IMR-90 (cell line): ENCODE measurements at regions not wholly inside any gene's neighbourhood (a gene's known extent, or its start where the extent isn't known, plus 50 kb on each side); places are given as distances from the start of the nearest gene placed in this dataset.

Experiments
- ATAC-seq: fragments of 200-7000 bp; cut with Tn5 transposase; 2 replicates; pipeline ENCODE4 v1.9.1; 2020; ENCODE audit warnings: low read depth, mild to moderate bottlenecking, moderate library complexity
- BruUV-seq: library from RNA; stranded (reverse); fragments of 400-500 nt; replicated peaks from 2 replicates; lab custom pipeline; 2021; lab: Mats Ljungman, UMichigan
- CTCF ChIA-PET: fragments of 300-600 bp; formaldehyde crosslinking; extraction: SDS; loops from one replicate; lab custom pipeline; 2021; ENCODE audit warnings: antibody characterized with exemption; lab: Yijun Ruan, JAX
- POLR2A ChIA-PET: fragments of 300-600 bp; sonication (Branson Sonifier 250); formaldehyde crosslinking; loops from one replicate; lab custom pipeline; 2022; ENCODE audit warnings: antibody characterized with exemption; ENCODE audit not compliant: unreplicated experiment; lab: Charles Lee
- DNase-seq: peaks from one replicate; pipeline ENCODE4 v3.0.0; 2013
- H2AFZ ChIP-seq: replicated peaks from 2 replicates; pipeline ENCODE3; 2013; ENCODE audit warnings: low read length, mild to moderate bottlenecking; ENCODE audit not compliant: poor library complexity
- H2AK5ac ChIP-seq: 2 replicates; pipeline ENCODE4 v1.6.1; 2013; ENCODE audit warnings: low read depth, low read length, inconsistent platforms
- H2AK9ac ChIP-seq: replicated peaks from 2 replicates; pipeline ENCODE3; 2013; ENCODE audit warnings: mild to moderate bottlenecking, low read depth, low read length, moderate library complexity; ENCODE audit not compliant: poor library complexity
- H2BK120ac ChIP-seq: 2 replicates; pipeline ENCODE4 v1.6.1; 2013; ENCODE audit warnings: low read depth, low read length, inconsistent platforms
- H2BK15ac ChIP-seq: 3 replicates; pipeline ENCODE4 v1.6.1; 2013; ENCODE audit warnings: low read depth, low read length, inconsistent platforms
- H2BK20ac ChIP-seq: 2 replicates; pipeline ENCODE4 v1.6.1; 2013; ENCODE audit warnings: low read depth, mild to moderate bottlenecking, inconsistent platforms, low read length, moderate library complexity
- H2BK5ac ChIP-seq: 2 replicates; pipeline ENCODE4 v1.6.1; 2013; ENCODE audit warnings: mild to moderate bottlenecking, low read depth, low read length, inconsistent platforms; ENCODE audit not compliant: poor library complexity, severe bottlenecking
- H3K14ac ChIP-seq: replicated peaks from 2 replicates; pipeline ENCODE4 v1.6.1; 2013; ENCODE audit warnings: low read depth, low read length, inconsistent platforms
- H3K18ac ChIP-seq: 2 replicates; pipeline ENCODE4 v1.6.1; 2013; ENCODE audit warnings: low read depth, low read length, control low read depth
- H3K23ac ChIP-seq: 2 replicates; pipeline ENCODE4 v1.6.1; 2013; ENCODE audit warnings: low read depth, low read length, inconsistent platforms
- H3K27ac ChIP-seq: 2 replicates; pipeline ENCODE4 v1.5.1; 2013; ENCODE audit warnings: mild to moderate bottlenecking, control low read depth, low read length; ENCODE audit not compliant: insufficient read depth
- H3K27me3 ChIP-seq: 2 replicates; pipeline ENCODE4 v1.6.1; 2013; ENCODE audit warnings: low read length; ENCODE audit not compliant: control insufficient read depth, insufficient read depth
- H3K36me3 ChIP-seq: 2 replicates; pipeline ENCODE4 v1.6.1; 2013; ENCODE audit warnings: low read length, mixed read lengths; ENCODE audit not compliant: control insufficient read depth, insufficient read depth
- H3K4ac ChIP-seq: 2 replicates; pipeline ENCODE4 v1.6.1; 2013; ENCODE audit warnings: low read depth, low read length, inconsistent platforms
- H3K4me1 ChIP-seq: 2 replicates; pipeline ENCODE4 v1.6.1; 2013; ENCODE audit warnings: low read length, mixed read lengths; ENCODE audit not compliant: control insufficient read depth, insufficient read depth
- H3K4me2 ChIP-seq: 2 replicates; pipeline ENCODE4 v1.6.1; 2013; ENCODE audit warnings: low read depth, mild to moderate bottlenecking, control low read depth, low read length, moderate library complexity
- H3K4me3 ChIP-seq: 2 replicates; pipeline ENCODE4 v1.5.1; 2013; ENCODE audit warnings: low read depth, mild to moderate bottlenecking, control low read depth, low read length, moderate library complexity; ENCODE audit not compliant: insufficient read depth
- H3K56ac ChIP-seq: 2 replicates; pipeline ENCODE4 v1.6.1; 2013; ENCODE audit warnings: low read length, inconsistent platforms; ENCODE audit not compliant: insufficient read depth; ENCODE audit errors: extremely low read depth
- H3K79me1 ChIP-seq, 2 experiments: 2 replicates each; pipeline ENCODE4 v1.6.1; 2013; ENCODE audit warnings: low read length in 2 of 2, inconsistent platforms in 1 of 2, low read depth in 1 of 2
- H3K9ac ChIP-seq: 2 replicates; pipeline ENCODE4 v1.6.1; 2013; ENCODE audit warnings: low read depth, low read length, control low read depth
- H3K9me1 ChIP-seq: 2 replicates; pipeline ENCODE4 v1.6.1; 2013; ENCODE audit warnings: low read length, inconsistent platforms; ENCODE audit not compliant: insufficient read depth
- H3K9me3 ChIP-seq: 2 replicates; pipeline ENCODE4 v1.6.1; 2013; ENCODE audit warnings: low read length; ENCODE audit not compliant: control insufficient read depth, insufficient read depth
- H4K20me1 ChIP-seq: 2 replicates; pipeline ENCODE4 v1.6.1; 2013; ENCODE audit warnings: low read length, inconsistent platforms; ENCODE audit not compliant: insufficient read depth
- H4K5ac ChIP-seq: 2 replicates; pipeline ENCODE4 v1.6.1; 2013; ENCODE audit warnings: mild to moderate bottlenecking, low read depth, low read length, control low read depth
- H4K8ac ChIP-seq, 2 experiments: 2 replicates each; pipeline ENCODE4 v1.6.1; 2013; ENCODE audit warnings: low read depth in 2 of 2, low read length in 2 of 2, control low read depth in 1 of 2, inconsistent platforms in 1 of 2
- H4K91ac ChIP-seq: 2 replicates; pipeline ENCODE4 v1.6.1; 2013; ENCODE audit warnings: low read depth, low read length, inconsistent platforms; ENCODE audit not compliant: insufficient read depth
- MAFK ChIP-seq: IDR thresholded peaks from 2 replicates; pipeline ENCODE4 v1.6.1; 2012; ENCODE audit warnings: low read depth, low read length, improper control_type of control experiment
- RAD21 ChIP-seq: IDR thresholded peaks from 2 replicates; pipeline ENCODE4 v1.6.1; 2012; ENCODE audit warnings: low read length, improper control_type of control experiment
- RCOR1 ChIP-seq: IDR thresholded peaks from 2 replicates; pipeline ENCODE4 v1.6.1; 2012; ENCODE audit warnings: mild to moderate bottlenecking, low read length, improper control_type of control experiment; ENCODE audit not compliant: insufficient replicate concordance
- RFX5 ChIP-seq: IDR thresholded peaks from 2 replicates; pipeline ENCODE4 v1.8.0; 2012; ENCODE audit warnings: low read depth, mild to moderate bottlenecking, low read length, moderate library complexity
- WGBS, 2 experiments: methylation state at CpG; one replicate each; pipeline versions ENCODE4 v1.1.5 to v1.1.7; 2013; ENCODE audit warnings: missing lambda C conversion rate in 2 of 2; ENCODE audit not compliant: insufficient read length in 1 of 2; ENCODE audit errors: extremely low coverage in 2 of 2; 5-methylcytosine and 5-hydroxymethylcytosine counted together
- dilution Hi-C: fragments of 300-500 bp; cut with HindIII; formaldehyde crosslinking; loops from one replicate; pipeline ENCODE4 v1.14.3; 2018; ENCODE audit warnings: low sequenced_read_pairs; ENCODE audit not compliant: unreplicated experiment
- in situ Hi-C: fragments of 300-500 bp; cut with MboI; formaldehyde crosslinking; loops from 3 replicates; pipeline ENCODE4 v1.14.3; 2019; ENCODE audit warnings: low sequenced_read_pairs, inconsistent platforms, mixed read lengths
- intact Hi-C: fragments of 100-400 bp; cut with micrococcal nuclease; formaldehyde crosslinking; loops from 2 replicates; pipeline ENCODE4 v1.10.0; 2022
- TF ChIP-seq, protein P1 (sequence below): fragments of 150-350 bp; IDR thresholded peaks from 2 replicates; pipeline ENCODE4 v1.6.1; 2016; ENCODE audit warnings: low read depth, mild to moderate bottlenecking, low read length, moderate library complexity, borderline replicate concordance

DNA sequence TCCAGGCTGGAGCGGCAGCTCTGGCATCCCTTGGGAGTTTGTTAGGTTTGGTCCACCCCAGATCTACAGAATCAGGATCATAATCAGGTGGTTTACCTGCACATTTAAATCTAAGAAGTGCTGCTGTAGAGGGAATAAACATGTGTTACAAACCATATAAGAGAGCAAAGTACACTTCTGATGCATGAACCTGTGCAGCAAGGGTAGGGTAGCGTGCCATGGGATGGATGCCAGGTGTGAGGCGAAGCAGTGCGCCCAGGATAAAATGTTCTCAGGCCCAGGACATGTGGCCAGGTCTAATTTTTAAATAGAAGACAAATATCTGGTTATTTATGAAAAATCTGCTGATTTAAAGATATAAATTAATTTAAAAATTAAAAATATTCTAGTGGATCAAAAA is 308.8 kb upstream of the USP24 start:
- Histone ChIP-seq H3K4me1 (peaks cover 12% of the 10 kb centered on the region), H3K4me2 (no peak overlapping the region), H3K9me1 (peaks cover 8% of the 10 kb centered on the region), H3K14ac (no peak overlapping the region), H3K4me3 (no peak overlapping the region), H3K79me1 (no peaks in the 10 kb centered on the region), H3K4ac (no peak overlapping the region), H4K5ac (no peak overlapping the region), H4K91ac (no peak overlapping the region), H4K8ac (no peak overlapping the region), H2BK20ac (no peak overlapping the region), H2BK15ac (peak overlapping the region; percentile 53; the same call in 1 of the 3 replicates), H3K27ac (no peak overlapping the region), H3K9me3 (no peaks in the 10 kb centered on the region), H2BK120ac (0 out of 2 replicates have a peak overlapping the region, but pooled peaks have one; percentile 3), H3K56ac (no peak overlapping the region), H3K27me3 (no peaks in the 10 kb centered on the region), H3K9ac (no peak overlapping the region), H3K36me3 (no peaks in the 10 kb centered on the region), H2AK9ac (no peak overlapping the region), H3K18ac (no peak overlapping the region; the same call in 1 of the 2 replicates), H2AFZ (no peak overlapping the region), H3K23ac (no peak overlapping the region), H2AK5ac (no peak overlapping the region), H4K20me1 (no peaks in the 10 kb centered on the region), H2BK5ac (no peak overlapping the region)
- TF ChIP-seq RAD21: no peak
- TF ChIP-seq MAFK: no peak
- no peak for TF ChIP-seq RFX5
- TF ChIP-seq, protein P1, sequence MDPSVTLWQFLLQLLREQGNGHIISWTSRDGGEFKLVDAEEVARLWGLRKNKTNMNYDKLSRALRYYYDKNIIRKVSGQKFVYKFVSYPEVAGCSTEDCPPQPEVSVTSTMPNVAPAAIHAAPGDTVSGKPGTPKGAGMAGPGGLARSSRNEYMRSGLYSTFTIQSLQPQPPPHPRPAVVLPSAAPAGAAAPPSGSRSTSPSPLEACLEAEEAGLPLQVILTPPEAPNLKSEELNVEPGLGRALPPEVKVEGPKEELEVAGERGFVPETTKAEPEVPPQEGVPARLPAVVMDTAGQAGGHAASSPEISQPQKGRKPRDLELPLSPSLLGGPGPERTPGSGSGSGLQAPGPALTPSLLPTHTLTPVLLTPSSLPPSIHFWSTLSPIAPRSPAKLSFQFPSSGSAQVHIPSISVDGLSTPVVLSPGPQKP: no peak
- TF ChIP-seq RCOR1: no peak
- no TSS peak for BruUV-seq
- in situ Hi-C loops (loop anchor here (25.0 kb wide), 1 partner anchor 1288 kb away; the partner anchor contains the start of gene FYB2), dilution Hi-C loops (no loop called here), intact Hi-C loops (no loop called here)
- CTCF ChIA-PET: interaction anchor here (1.8 kb wide), 1 partner anchor 10 kb away, joined by 3 read pairs; no protein-coding TSS in a partner anchor
- ATAC-seq: no peak
- POLR2A ChIA-PET: no interaction called here
- no peak for DNase-seq
- WGBS, 2 experiments: no CpG with 5 or more reads among the region's 4 CpGs
